Left forelimb (tissue), 1 donor: ENCODE measurements at regions not wholly inside any gene's neighbourhood (a gene's known extent, or its start where the extent isn't known, plus 50 kb on each side); places are given as distances from the start of the nearest gene placed in this dataset.
"Not testable (repeated sequence)": the region's sequence is repeated elsewhere in the genome, so short reads cannot be mapped to it uniquely, and the experiment has no call there.

ENCODE experiments used
- DNase-seq: peaks from one replicate; pipeline ENCODE4 v3.0.0-alpha.2; 2018; ENCODE audit warnings: low spot score

- no peak for DNase-seq
Measured at GRCh38 chr2:139544186-139544851, 764.1 kb upstream of the NXPH2 start.

- not testable (repeated sequence) for DNase-seq
Measured at GRCh38 chr2:139538332-139539020, 758.3 kb upstream of the NXPH2 start.

- DNase-seq, result no peak
Measured at GRCh38 chr2:139529080-139529479, 748.9 kb upstream of the NXPH2 start.

- DNase-seq, result no peak
Measured at GRCh38 chr2:139526781-139527180, 746.6 kb upstream of the NXPH2 start.

- no peak for DNase-seq
Measured at GRCh38 chr2:139518321-139518720, 738.1 kb upstream of the NXPH2 start.

- no peak for DNase-seq
Measured at GRCh38 chr2:139514951-139515350, 734.8 kb upstream of the NXPH2 start.

GRCh38 chr2:139495851-139496250 lies 715.7 kb upstream of the NXPH2 start:
- DNase-seq, result no peak

GRCh38 chr2:139492131-139492680 lies 712.0 kb upstream of the NXPH2 start:
- no peak for DNase-seq

- no peak for DNase-seq
Measured at GRCh38 chr2:139480161-139480650, 700.0 kb upstream of the NXPH2 start.

- DNase-seq, result no peak
Measured at GRCh38 chr2:139478165-139478914, 698.1 kb upstream of the NXPH2 start.

- peak; percentile 67 for DNase-seq
Measured at GRCh38 chr2:139477618-139478017, 697.4 kb upstream of the NXPH2 start.

- DNase-seq, result no peak
Measured at GRCh38 chr2:139469985-139470384, 689.8 kb upstream of the NXPH2 start.

GRCh38 chr2:139465789-139466188 lies 685.6 kb upstream of the NXPH2 start:
- DNase-seq, result no peak

GRCh38 chr2:139457873-139458272 lies 677.7 kb upstream of the NXPH2 start:
- DNase-seq, result no peak

- no peak for DNase-seq
Measured at GRCh38 chr2:139454251-139454650, 674.1 kb upstream of the NXPH2 start.

- no peak for DNase-seq
Measured at GRCh38 chr2:139439100-139439499, 658.9 kb upstream of the NXPH2 start.

- no peak for DNase-seq
Measured at GRCh38 chr2:139438478-139438877, 658.3 kb upstream of the NXPH2 start.

- no peak for DNase-seq
Measured at GRCh38 chr2:139427164-139427563, 647.0 kb upstream of the NXPH2 start.

GRCh38 chr2:139424101-139424500 lies 643.9 kb upstream of the NXPH2 start:
- DNase-seq, result no peak

- no peak for DNase-seq
Measured at GRCh38 chr2:139411236-139411635, 631.0 kb upstream of the NXPH2 start.

- not testable (repeated sequence) for DNase-seq
Measured at GRCh38 chr2:139410833-139411174, 630.6 kb upstream of the NXPH2 start.

- DNase-seq, result not testable (repeated sequence)
Measured at GRCh38 chr2:139410147-139410832, 630.1 kb upstream of the NXPH2 start.
